ENCODE measurements at regions not wholly inside any gene's neighbourhood (a gene's known extent, or its start where the extent isn't known, plus 50 kb on each side); places are given as distances from the start of the nearest gene placed in this dataset.

- Mint-ChIP-seq H3K4me3 (no peak overlapping the region), H3K9me3 (no peaks in the 10 kb centered on the region), H3K4me1 (peaks cover 10 to 15% of the 10 kb centered on the region in 2 experiments), H3K36me3 (ENCODE audit: insufficient read depth in 1 of 3, low read depth in 3 of 3) (no peaks in the 10 kb centered on the region), H3K27me3 (ENCODE audit: low read depth) (no peaks in the 10 kb centered on the region), H3K27ac (no peak overlapping the region; a peak in 1 of 7 replicates)
- H2BK12ac ChIP-seq (ENCODE audit: insufficient read length, low read depth, low read length): no peak overlapping the region
- H4K20me1 ChIP-seq (ENCODE audit: control insufficient read depth, insufficient read depth, insufficient read length): no peaks in the 10 kb centered on the region
- no peak overlapping the region for H4K5ac ChIP-seq (ENCODE audit: insufficient read length, low read depth, low read length)
- no peak overlapping the region for H3K4me2 ChIP-seq (ENCODE audit: insufficient read depth, insufficient read length, low read length)
- no peak overlapping the region for H3K4ac ChIP-seq (ENCODE audit: low read depth, low read length)
- H3K18ac ChIP-seq (ENCODE audit: insufficient read length, low read depth, low read length): no peak overlapping the region
- no peaks in the 10 kb centered on the region for H3K9me3 ChIP-seq (ENCODE audit: control insufficient read depth, low read depth, low read length)
- H3K27me3 ChIP-seq (ENCODE audit: insufficient read depth, low read length): no peaks in the 10 kb centered on the region
- H3K79me1 ChIP-seq (ENCODE audit: insufficient read depth, low read depth, low read length, poor library complexity, severe bottlenecking): no peaks in the 10 kb centered on the region
- no peak overlapping the region for H2BK15ac ChIP-seq (ENCODE audit: low read depth, low read length)
- no peak overlapping the region for H2BK20ac ChIP-seq (ENCODE audit: low read depth, low read length, poor library complexity, severe bottlenecking)
- H3T11ph ChIP-seq (ENCODE audit: low read length): no peak overlapping the region
- no peak overlapping the region for H3K27ac ChIP-seq (ENCODE audit: insufficient read length, low read depth, low read length)
- no peak overlapping the region for H3K9ac ChIP-seq (ENCODE audit: extremely low read depth, insufficient read length, low read length)
- H3K4me1 ChIP-seq (ENCODE audit: insufficient read depth, low read length): no peaks in the 10 kb centered on the region
- H3K23me2 ChIP-seq (ENCODE audit: insufficient read length, low read depth, low read length, poor library complexity, severe bottlenecking): no peaks in the 10 kb centered on the region
- H4K8ac ChIP-seq (replicated peaks; ENCODE audit: insufficient read length, low read depth, low read length): no peak overlapping the region
- no peaks in the 10 kb centered on the region for H3K79me2 ChIP-seq (ENCODE audit: insufficient read depth, low read length)
- no peak overlapping the region for H2BK5ac ChIP-seq (ENCODE audit: insufficient read length, low read length)
- no CpG with 5 or more reads among the region's 4 CpGs for WGBS (ENCODE audit: extremely low coverage, insufficient read length, low lambda C conversion rate)
- no peak overlapping the region for H2AFZ ChIP-seq (ENCODE audit: low read length)
- no peak overlapping the region for H2AK5ac ChIP-seq (ENCODE audit: insufficient read length, low read length)
- no peak for DNase-seq
- TF ChIP-seq CTCF (conservative IDR thresholded peaks at IDR 0.05): no peak
- H4K91ac ChIP-seq (ENCODE audit: insufficient read length, low read depth, low read length): no peak overlapping the region
- no peak overlapping the region for H2BK120ac ChIP-seq (ENCODE audit: low read depth, low read length, poor library complexity, severe bottlenecking)
- no peak overlapping the region for H3K23ac ChIP-seq (ENCODE audit: insufficient read length, low read depth, low read length)
- H3K56ac ChIP-seq (ENCODE audit: insufficient read length, low read depth, low read length): no peak overlapping the region
- H3K14ac ChIP-seq (ENCODE audit: insufficient read depth, low read length): no peak overlapping the region
Observed at GRCh38 chr12:67386869-67387565, 117.9 kb downstream of the CAND1 start.
